OCI-LY3 (cell line): ENCODE measurements at regions not wholly inside any gene's neighbourhood (a gene's known extent, or its start where the extent isn't known, plus 50 kb on each side); places are given as distances from the start of the nearest gene placed in this dataset.

Source experiments
- CTCF ChIP-seq: fragments of 200-600, 300-600 bp; sonication (generic); IDR thresholded peaks from 2 replicates; pipeline ENCODE4 v1.5.1; 2014; ENCODE audit warnings: antibody characterized with exemption, low read length, low read depth
- EZH2phosphoT487 ChIP-seq: fragments of 200-600 bp; shearing (Covaris generic); IDR thresholded peaks from 2 replicates; pipeline ENCODE4 v1.6.1; 2018; ENCODE audit warnings: antibody characterized with exemption, mixed run types, low read depth

- no peak for TF ChIP-seq CTCF
- TF ChIP-seq EZH2phosphoT487, result no peak
These were observed 285.7 kb upstream of the TRAM1L1 start for GRCh38 chr4:117370944-117371668.
